Stimulated activated memory B cell treated with anti-CD40 and anti-IgM and Interleukin-4, amounts not matched to agents 10 μg/mL and 1 μg/mL and 100 μg/mL, for 72 hours (primary cell): ENCODE measurements at regions not wholly inside any gene's neighbourhood (a gene's known extent, or its start where the extent isn't known, plus 50 kb on each side); places are given as distances from the start of the nearest gene placed in this dataset.
A peak's percentile ranks its signal among the peaks of the same experiment; 100 is the strongest.

Source experiments
- ATAC-seq: fragments of 150-1000 bp; cut with Tn5 transposase; 2 replicates; pipeline ENCODE4 v1.10.0; 2021
- H3K27ac Mint-ChIP-seq: one replicate; pipeline ENCODE4 v1.8.0; 2022; ENCODE audit warnings: mild to moderate bottlenecking, mixed read lengths
- H3K27me3 Mint-ChIP-seq: one replicate; pipeline ENCODE4 v1.8.0; 2022; ENCODE audit warnings: mixed read lengths
- H3K36me3 Mint-ChIP-seq: one replicate; pipeline ENCODE4 v1.8.0; 2022; ENCODE audit warnings: mixed read lengths
- H3K4me1 Mint-ChIP-seq: one replicate; pipeline ENCODE4 v1.8.0; 2022; ENCODE audit warnings: mixed read lengths
- H3K4me3 Mint-ChIP-seq: one replicate; pipeline ENCODE4 v1.8.0; 2022; ENCODE audit warnings: mild to moderate bottlenecking, moderate library complexity, mixed read lengths
- H3K9me3 Mint-ChIP-seq: one replicate; pipeline ENCODE4 v1.8.0; 2022; ENCODE audit warnings: mixed read lengths

GRCh38 chr9:676780-677438, 164.6 kb upstream of the DMRT1 start:
- Mint-ChIP-seq H3K36me3 (no peaks in the 10 kb centered on the region), H3K9me3 (no peaks in the 10 kb centered on the region), H3K27ac (no peak overlapping the region), H3K4me1 (peaks cover 10% of the 10 kb centered on the region), H3K4me3 (peak overlapping the region; percentile 67), H3K27me3 (no peaks in the 10 kb centered on the region)
- ATAC-seq = no peak

- ATAC-seq = no peak
- Mint-ChIP-seq H3K4me1 (peaks cover 10% of the 10 kb centered on the region), H3K27ac (no peak overlapping the region), H3K9me3 (no peaks in the 10 kb centered on the region), H3K36me3 (no peaks in the 10 kb centered on the region), H3K27me3 (no peaks in the 10 kb centered on the region), H3K4me3 (peak overlapping the region; percentile 67)
Observed at GRCh38 chr9:677461-678097, 163.9 kb upstream of the DMRT1 start.

- H3K4me1 Mint-ChIP-seq = peaks cover 10% of the 10 kb centered on the region
- H3K36me3 Mint-ChIP-seq = no peaks in the 10 kb centered on the region
- ATAC-seq = no peak
- H3K27ac Mint-ChIP-seq = no peak overlapping the region
- no peak overlapping the region for H3K4me3 Mint-ChIP-seq
- H3K9me3 Mint-ChIP-seq = no peaks in the 10 kb centered on the region
- H3K27me3 Mint-ChIP-seq = no peaks in the 10 kb centered on the region
Observed at GRCh38 chr9:678897-679296, 162.6 kb upstream of the DMRT1 start.

GRCh38 chr9:679462-679861, 162.0 kb upstream of the DMRT1 start:
- Mint-ChIP-seq H3K9me3 (no peaks in the 10 kb centered on the region), H3K36me3 (no peaks in the 10 kb centered on the region), H3K27me3 (no peaks in the 10 kb centered on the region), H3K4me3 (no peak overlapping the region), H3K27ac (no peak overlapping the region), H3K4me1 (peaks cover 10% of the 10 kb centered on the region)
- no peak for ATAC-seq

GRCh38 chr9:680106-680505, 161.4 kb upstream of the DMRT1 start:
- Mint-ChIP-seq H3K27ac (no peak overlapping the region), H3K9me3 (no peaks in the 10 kb centered on the region), H3K36me3 (no peaks in the 10 kb centered on the region), H3K27me3 (no peaks in the 10 kb centered on the region), H3K4me1 (peaks cover 10% of the 10 kb centered on the region), H3K4me3 (no peak overlapping the region)
- ATAC-seq = no peak

GRCh38 chr9:682633-683508, 158.6 kb upstream of the DMRT1 start:
- Mint-ChIP-seq H3K36me3 (no peaks in the 10 kb centered on the region), H3K4me3 (no peak overlapping the region), H3K27me3 (peaks cover 1% of the 10 kb centered on the region), H3K9me3 (no peaks in the 10 kb centered on the region), H3K27ac (no peak overlapping the region), H3K4me1 (peaks cover 2% of the 10 kb centered on the region)
- no peak for ATAC-seq

- H3K4me1 Mint-ChIP-seq = peaks cover 9% of the 10 kb centered on the region
- H3K36me3 Mint-ChIP-seq = no peaks in the 10 kb centered on the region
- peaks cover 8% of the 10 kb centered on the region for H3K27me3 Mint-ChIP-seq
- no peaks in the 10 kb centered on the region for H3K9me3 Mint-ChIP-seq
- ATAC-seq = no peak
- no peak overlapping the region for H3K27ac Mint-ChIP-seq
- H3K4me3 Mint-ChIP-seq = no peak overlapping the region
Observed at GRCh38 chr9:683509-684021, 157.9 kb upstream of the DMRT1 start.

GRCh38 chr9:684054-684890, 157.2 kb upstream of the DMRT1 start:
- Mint-ChIP-seq H3K27me3 (peaks cover 8% of the 10 kb centered on the region), H3K27ac (no peak overlapping the region), H3K9me3 (no peaks in the 10 kb centered on the region), H3K4me1 (peaks cover 9% of the 10 kb centered on the region), H3K4me3 (no peak overlapping the region), H3K36me3 (no peaks in the 10 kb centered on the region)
- ATAC-seq = no peak

- H3K4me1 Mint-ChIP-seq = peaks cover 9% of the 10 kb centered on the region
- H3K36me3 Mint-ChIP-seq = no peaks in the 10 kb centered on the region
- peaks cover 8% of the 10 kb centered on the region for H3K27me3 Mint-ChIP-seq
- H3K27ac Mint-ChIP-seq = no peak overlapping the region
- H3K4me3 Mint-ChIP-seq = no peak overlapping the region
- ATAC-seq = no peak
- no peaks in the 10 kb centered on the region for H3K9me3 Mint-ChIP-seq
Observed at GRCh38 chr9:684941-685340, 156.6 kb upstream of the DMRT1 start.

GRCh38 chr9:686321-686813, 155.1 kb upstream of the DMRT1 start:
- Mint-ChIP-seq H3K9me3 (no peaks in the 10 kb centered on the region), H3K36me3 (no peaks in the 10 kb centered on the region), H3K27me3 (peaks cover 8% of the 10 kb centered on the region), H3K4me3 (no peak overlapping the region), H3K4me1 (peaks cover 9% of the 10 kb centered on the region), H3K27ac (no peak overlapping the region)
- ATAC-seq = no peak

GRCh38 chr9:687034-687785, 154.3 kb upstream of the DMRT1 start:
- no peak overlapping the region for H3K27ac Mint-ChIP-seq
- no peak overlapping the region for H3K4me3 Mint-ChIP-seq
- ATAC-seq = no peak
- H3K36me3 Mint-ChIP-seq = no peaks in the 10 kb centered on the region
- H3K27me3 Mint-ChIP-seq = peaks cover 8% of the 10 kb centered on the region
- H3K4me1 Mint-ChIP-seq = peaks cover 9% of the 10 kb centered on the region
- no peaks in the 10 kb centered on the region for H3K9me3 Mint-ChIP-seq

GRCh38 chr9:687994-688393, 153.5 kb upstream of the DMRT1 start:
- Mint-ChIP-seq H3K9me3 (no peaks in the 10 kb centered on the region), H3K4me1 (peaks cover 9% of the 10 kb centered on the region), H3K27me3 (peaks cover 8% of the 10 kb centered on the region), H3K4me3 (no peak overlapping the region), H3K36me3 (no peaks in the 10 kb centered on the region), H3K27ac (no peak overlapping the region)
- ATAC-seq = no peak

GRCh38 chr9:690517-691111, 150.9 kb upstream of the DMRT1 start:
- H3K9me3 Mint-ChIP-seq = no peaks in the 10 kb centered on the region
- H3K4me3 Mint-ChIP-seq = no peak overlapping the region
- H3K27me3 Mint-ChIP-seq = peaks cover 8% of the 10 kb centered on the region
- H3K36me3 Mint-ChIP-seq = no peaks in the 10 kb centered on the region
- H3K27ac Mint-ChIP-seq = no peak overlapping the region
- ATAC-seq = no peak
- H3K4me1 Mint-ChIP-seq = peaks cover 9% of the 10 kb centered on the region
